HG03064 (cell line): ENCODE measurements at regions not wholly inside any gene's neighbourhood (a gene's known extent, or its start where the extent isn't known, plus 50 kb on each side); places are given as distances from the start of the nearest gene placed in this dataset.

Source experiments
- ATAC-seq: cut with Tn5 transposase; IDR thresholded peaks from one replicate; pipeline ENCODE4 v1.9.1; 2021; ENCODE audit warnings: low read depth; ENCODE audit not compliant: unreplicated experiment

DNA sequence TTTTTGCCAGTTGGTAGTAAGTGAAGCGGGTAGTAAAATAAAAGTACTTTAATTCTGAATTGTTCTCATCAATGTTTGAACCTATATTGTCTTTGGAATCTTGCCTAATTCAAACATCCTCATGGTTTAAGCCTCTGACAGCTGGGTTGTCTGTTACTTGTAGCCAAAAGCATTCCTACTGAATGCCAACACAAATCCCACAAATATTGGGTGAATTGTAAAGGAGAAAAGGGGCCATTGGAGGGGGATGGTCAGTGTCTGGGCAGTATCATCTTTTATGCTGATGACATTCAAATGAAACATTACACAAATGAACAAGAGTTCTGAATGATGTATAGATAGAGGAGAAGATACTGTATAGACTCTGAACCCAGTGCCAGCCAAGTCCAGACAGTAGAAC is 309.5 kb downstream of the OSTF1 start:
- no peak for ATAC-seq

DNA sequence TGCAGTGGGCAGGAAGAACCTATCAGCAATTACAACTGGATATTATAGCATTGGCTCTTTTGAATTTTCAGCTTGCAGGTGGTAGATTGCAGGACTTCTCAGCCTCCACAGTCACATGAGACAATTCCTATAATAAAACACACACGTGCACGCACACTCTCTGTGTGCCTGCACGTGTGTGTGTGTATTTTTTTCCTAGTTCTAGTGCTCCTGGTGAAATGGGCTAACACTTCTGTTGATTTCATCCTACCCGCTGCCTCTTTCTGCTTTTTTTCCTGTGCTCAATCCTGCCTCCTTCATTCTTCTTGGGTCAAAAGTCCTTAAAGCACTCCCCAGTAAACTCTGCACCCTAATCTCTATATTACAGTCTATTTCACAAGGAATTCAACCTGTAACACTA is 320.1 kb downstream of the OSTF1 start:
- ATAC-seq, result no peak

DNA sequence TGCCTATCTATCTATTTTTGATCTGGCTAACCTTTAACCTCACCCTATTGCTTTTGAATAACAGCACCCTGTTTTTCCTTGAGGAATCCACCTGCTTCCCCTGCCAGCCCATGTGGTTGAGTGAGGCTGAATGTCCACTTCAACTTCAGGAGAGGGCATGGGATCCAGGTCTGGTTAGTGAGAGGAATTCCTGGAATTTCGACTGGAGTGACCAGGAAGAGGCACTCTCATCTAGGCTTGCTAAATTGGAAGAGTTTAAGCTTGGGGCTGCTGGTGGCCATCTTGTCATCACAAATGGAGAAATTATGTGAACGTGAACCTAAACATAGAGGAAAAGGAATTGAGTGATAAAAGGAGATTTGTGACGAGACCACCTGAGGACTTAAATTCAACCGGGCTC is 322.1 kb downstream of the OSTF1 start:
- no peak for ATAC-seq

DNA sequence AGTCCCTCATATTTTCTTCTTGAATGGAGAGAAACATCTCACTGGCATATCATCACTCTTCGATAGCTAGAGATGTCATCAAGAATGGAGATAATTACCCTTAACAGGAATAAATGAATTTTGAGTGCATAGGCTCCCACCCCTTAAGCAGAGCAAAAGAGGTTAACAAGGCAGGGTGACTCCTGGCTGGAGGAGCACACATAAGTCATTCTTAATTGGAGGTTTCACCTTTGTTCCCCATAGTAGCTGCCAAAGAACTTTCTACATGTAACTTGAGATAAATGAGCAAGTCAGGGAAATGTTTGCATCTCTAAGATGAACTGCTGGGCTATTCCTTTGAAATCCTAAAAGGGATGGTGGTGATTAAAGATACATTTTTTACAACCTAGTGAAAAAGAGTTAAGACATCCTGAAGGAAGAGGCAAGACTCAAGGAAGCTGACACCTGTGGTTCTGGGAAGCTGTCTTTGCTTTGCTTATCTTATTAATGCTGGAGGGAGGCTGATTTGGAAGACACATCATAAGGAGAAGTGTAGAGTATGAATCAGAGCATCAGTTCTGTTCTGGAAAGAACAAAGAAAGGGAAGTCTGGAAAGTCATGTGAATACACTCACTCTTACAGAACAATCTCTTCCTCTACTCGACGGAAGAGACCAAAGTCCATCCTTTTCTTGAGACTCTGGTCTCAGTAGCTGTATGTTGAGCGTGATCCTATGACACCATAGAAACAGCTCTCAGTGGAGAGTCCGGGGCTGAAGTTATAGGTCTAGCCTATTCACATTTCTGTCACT is 326.3 kb downstream of the OSTF1 start:
- ATAC-seq, result no peak

DNA sequence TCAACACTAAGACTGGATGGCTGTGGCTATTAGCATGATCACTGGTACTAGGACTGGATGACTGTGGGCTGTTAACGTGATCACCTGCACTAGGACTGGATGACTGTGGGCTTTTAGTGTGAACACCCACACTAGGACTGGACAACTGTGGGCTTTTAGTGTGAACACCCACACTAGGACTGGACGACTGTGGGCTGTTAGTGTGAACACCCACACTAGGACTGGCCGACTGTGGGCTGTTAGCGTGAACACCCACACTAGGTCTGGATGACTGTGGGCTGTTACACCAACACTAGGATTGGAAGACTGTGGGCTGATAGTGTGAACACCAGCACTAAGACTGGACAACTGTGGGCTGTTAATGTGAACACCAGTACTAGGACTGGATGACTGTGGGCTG is 329.2 kb downstream of the OSTF1 start:
- ATAC-seq, result no peak

DNA sequence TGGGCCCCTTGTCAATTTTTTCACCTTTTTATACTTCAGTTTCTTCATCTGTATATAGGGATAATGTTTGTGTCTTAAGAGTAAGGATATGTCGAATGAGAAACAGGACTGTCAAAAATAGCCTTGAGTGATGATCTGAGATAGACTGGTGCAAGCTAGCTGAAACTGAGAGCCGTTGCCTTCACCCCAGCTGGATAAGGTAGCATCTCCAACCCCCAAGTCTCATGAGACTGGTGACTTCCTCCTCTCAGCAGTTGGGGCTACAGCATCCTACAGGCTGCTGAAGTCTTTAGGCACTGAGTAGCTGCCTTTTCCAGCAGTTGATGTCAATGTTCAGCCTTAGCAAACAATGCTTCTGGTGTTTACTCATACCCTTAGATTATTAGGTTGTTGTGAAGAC is 330.2 kb downstream of the OSTF1 start:
- peak; percentile 73 for ATAC-seq

- ATAC-seq, result no peak
These were observed 334.7 kb downstream of the OSTF1 start for GRCh38 chr9:75422944-75423522.

DNA sequence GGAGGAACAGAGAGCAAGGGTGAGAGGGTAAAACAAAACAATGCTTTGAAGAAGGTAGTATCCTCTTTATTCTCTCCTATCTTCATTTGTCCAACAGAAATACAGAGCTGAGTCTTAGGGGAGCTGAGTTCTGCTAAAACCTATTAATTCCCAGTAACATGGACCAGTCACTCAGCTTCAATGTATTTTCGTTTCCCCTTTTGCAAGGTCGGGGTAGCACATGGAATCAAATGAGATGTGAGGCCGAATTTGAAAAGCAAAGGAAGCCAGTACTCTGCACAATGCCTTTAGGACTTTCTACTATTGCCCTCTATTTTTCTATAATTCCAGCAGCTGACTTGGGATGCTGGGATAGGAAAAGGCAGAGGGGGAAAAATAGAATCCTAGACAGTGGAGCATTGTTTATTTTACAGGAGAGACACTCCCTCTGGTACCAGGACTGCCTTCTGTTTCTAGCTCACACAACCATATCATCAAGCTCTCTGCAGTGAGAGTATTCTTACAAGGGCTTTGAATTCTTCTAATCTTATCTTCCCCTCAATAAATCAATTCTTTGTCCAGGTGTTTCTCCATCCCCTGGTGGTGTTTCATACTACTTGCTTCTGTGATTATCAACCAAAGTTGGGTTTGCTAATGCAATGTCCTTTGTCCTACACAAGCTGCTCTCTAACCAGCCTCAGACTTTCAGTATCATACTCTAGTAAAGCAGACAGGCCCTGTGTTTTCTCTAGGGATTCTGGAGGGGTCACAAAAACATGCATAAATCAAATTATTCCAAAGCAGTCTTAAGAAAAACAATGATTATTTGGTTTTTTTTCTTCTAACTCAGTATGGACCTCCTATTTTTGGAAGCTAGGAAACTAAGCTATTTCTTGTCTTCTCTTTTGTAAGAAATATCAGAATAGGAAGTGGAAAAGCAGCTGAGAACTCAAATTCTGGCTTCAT is 341.5 kb downstream of the OSTF1 start:
- ATAC-seq, result no peak

DNA sequence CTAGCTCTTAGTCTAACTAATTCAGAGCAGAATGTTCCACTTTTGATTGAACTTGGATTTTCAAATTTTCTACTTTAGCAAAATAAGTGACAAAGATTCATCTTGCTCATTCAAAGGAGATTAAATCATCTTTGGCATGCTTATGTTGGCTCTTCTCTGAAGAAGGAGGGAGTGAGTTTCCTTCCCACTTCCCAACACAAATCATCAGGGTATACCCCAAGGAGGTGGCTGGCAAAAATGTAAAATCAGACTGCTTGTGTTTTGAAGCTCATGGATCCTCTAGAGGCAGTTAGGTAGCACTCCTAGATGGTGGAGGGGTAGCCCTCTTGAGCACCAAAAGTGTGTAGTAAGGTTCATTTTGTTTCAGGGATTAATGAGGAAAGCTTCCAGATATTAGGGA is 343.1 kb downstream of the OSTF1 start:
- no peak for ATAC-seq

DNA sequence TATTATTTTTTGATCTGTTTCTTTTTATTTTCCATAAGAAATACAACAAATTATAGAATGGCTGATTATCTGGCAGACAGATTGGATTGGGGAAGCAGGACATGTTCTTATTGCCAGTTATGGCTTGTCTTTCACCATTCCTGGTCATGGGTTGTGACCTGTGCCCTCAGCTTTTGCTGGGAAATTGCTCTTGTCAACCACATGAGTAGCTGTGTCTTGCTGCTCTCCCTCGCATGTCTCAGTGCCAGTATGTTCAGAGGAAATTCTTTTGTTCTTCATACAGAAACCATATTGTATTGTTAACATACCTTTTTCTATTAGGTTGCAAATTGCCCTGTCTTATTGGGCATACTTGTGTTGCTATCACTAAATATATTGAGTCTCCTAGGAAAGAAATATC is 344.1 kb downstream of the OSTF1 start:
- no peak for ATAC-seq

- ATAC-seq, result no peak
These were observed 344.6 kb downstream of the OSTF1 start for GRCh38 chr9:75432888-75433287.

- no peak for ATAC-seq
These were observed 350.4 kb downstream of the OSTF1 start for GRCh38 chr9:75438716-75439115.

GRCh38 chr9:75440914-75441313 is 352.6 kb downstream of the OSTF1 start:
- ATAC-seq, result no peak

GRCh38 chr9:75445144-75445543 is 356.8 kb downstream of the OSTF1 start:
- ATAC-seq, result no peak

GRCh38 chr9:75447281-75447680 is 359.0 kb downstream of the OSTF1 start:
- no peak for ATAC-seq

- no peak for ATAC-seq
These were observed 360.0 kb downstream of the OSTF1 start for GRCh38 chr9:75448281-75448680.

DNA sequence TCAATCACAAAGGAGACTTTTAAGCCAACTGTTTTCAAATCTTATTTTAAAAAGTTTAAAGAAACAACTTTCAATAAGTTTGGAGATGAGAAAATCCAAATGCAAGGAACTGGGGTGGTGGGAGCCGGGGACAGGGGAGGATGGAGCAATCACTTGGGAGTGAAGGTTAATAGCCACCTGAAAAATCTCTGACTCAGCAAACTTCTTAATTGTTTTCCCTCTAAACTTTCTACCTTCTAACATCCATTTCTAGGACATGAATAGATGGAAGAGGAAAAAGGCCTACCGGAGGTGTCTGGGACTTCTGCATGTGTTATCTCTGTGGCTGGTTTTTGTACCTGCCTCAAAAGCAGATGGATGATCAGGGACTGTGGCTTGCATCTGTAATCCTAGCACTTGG is 360.6 kb downstream of the OSTF1 start:
- ATAC-seq, result no peak

GRCh38 chr9:75451045-75451444 is 362.7 kb downstream of the OSTF1 start:
- ATAC-seq, result no peak

DNA sequence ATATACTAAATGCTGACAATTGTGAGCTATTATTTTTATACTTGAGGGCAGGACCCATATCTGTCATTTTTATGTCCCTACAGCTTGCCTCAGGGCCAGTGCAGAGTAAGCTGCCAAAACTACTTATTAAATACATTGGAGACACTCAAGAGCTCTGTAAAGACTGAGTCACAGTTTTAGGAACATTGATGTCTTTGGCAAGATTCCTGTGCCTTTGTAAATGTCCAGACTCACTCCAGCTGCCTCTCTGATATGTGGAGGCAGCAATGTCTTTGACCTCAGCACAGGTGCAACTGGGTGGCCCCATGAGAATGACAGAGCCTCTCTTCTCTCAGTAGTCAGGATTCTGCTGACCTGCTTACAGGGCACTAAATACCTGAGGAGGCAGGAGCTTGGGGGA is 363.2 kb downstream of the OSTF1 start:
- no peak for ATAC-seq

GRCh38 chr9:75452512-75452911 is 364.2 kb downstream of the OSTF1 start:
- ATAC-seq, result no peak

- no peak for ATAC-seq
These were observed 365.7 kb downstream of the OSTF1 start for GRCh38 chr9:75454043-75454442.
